T-helper 9 cell (primary cell): ENCODE measurements at regions not wholly inside any gene's neighbourhood (a gene's known extent, or its start where the extent isn't known, plus 50 kb on each side); places are given as distances from the start of the nearest gene placed in this dataset.
A peak's percentile ranks its signal among the peaks of the same experiment; 100 is the strongest.

Source experiments
- DNase-seq: peaks from one replicate; pipeline ENCODE4 v3.0.0-alpha.2; 2020

- no peak for DNase-seq
These were observed 122.8 kb downstream of the MTX3 start for GRCh38 chr5:79868163-79868670.

DNA sequence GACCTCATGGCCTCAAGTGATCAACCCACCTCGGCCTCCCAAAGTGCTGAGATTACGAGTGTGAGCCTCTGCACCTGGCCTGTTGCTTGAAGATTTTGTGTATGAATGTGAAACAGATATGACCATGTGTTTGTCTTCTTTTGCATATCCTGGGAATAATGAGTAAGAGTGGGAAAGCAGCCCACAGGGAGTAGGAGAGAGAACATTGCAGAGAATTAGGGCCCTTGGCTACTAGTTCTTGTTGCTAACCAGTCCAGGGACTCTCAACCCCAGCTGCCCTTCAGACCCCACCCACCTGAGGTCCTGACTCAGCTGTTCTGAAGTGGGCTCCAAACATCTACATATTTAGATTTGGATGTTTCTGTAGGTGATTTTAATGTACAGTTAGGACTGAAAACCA lies 125.5 kb downstream of the MTX3 start:
- no peak for DNase-seq

DNA sequence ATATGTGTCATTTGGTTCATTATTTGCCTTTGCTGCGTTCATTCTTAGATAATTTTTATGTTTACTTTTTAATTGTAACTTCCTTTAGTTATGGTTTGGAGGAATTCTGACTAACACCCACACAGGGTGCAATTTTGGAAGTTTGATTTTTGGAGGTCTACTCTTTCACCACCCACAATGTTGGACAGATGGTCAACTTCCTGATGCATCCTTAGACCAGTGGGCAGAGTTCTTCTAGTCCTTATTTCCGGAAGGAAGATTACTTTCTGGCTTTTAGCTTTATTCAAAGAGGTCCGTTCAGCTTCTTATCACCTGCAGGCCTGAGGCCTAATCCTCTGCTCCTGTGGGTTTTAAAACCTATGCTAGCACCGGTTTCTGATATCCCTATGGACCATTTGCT lies 126.7 kb downstream of the MTX3 start:
- no peak for DNase-seq

DNA sequence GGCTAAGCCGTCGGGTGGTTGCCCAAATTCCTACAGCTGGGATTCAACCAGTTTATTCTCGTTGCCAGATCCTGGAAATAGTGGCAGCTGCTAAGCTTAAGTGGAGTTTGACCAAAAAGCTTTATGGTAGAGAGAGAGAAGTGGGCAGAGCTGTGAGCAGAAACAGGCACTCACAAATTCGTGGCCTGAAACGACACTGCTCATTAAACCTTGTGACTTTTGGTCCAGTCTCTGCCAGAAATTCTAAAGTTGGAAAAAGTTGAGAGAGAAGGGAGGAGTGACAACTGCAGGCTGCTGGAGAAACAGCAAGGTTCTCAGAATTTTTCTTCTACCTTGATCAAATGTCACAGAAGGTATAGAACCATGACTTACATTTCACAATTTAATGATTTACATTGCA lies 131.5 kb downstream of the MTX3 start:
- DNase-seq: no peak

DNA sequence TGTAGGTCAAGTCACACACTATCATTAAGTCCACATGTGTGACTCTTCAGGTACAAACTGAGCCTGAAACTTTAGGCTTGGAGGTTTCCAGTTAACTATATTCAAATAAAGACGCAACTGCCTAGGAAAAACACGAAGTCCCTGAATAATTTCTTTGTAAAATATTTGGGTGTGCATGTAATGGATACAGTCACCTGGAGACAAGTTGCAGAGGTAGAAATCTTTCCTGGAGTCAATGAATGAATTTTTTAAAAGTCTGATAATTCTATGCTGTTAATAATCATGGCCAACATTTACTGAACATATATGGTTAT lies 132.7 kb downstream of the MTX3 start:
- no peak for DNase-seq

GRCh38 chr5:79857714-79858409 lies 133.2 kb downstream of the MTX3 start:
- peak; percentile 79 for DNase-seq

GRCh38 chr5:79856456-79857055 lies 134.5 kb downstream of the MTX3 start:
- DNase-seq: no peak

GRCh38 chr5:79853676-79854418 lies 137.2 kb downstream of the MTX3 start:
- no peak for DNase-seq

GRCh38 chr5:79853028-79853427 lies 138.0 kb downstream of the MTX3 start:
- DNase-seq: no peak

GRCh38 chr5:79851391-79851863 lies 139.6 kb downstream of the MTX3 start:
- DNase-seq: no peak

DNA sequence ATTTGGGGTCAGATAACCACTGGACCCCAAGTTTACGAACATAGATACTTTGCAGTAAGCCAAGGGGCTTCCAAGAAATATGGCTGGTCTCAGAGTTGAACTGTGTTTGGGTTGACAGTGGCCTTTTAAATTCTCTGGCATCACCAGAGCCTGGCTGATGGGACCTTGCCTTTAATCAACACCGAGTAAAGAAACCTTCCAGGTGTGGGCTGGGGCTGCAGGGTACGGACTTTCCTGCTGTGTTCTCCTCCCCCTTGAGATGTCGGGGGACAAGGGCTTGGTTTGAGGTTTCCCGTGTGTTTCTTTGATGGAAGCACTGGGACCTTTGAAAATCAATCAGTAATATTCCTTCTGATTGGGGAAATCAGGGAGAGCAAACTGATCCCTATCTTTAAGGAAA lies 140.1 kb downstream of the MTX3 start:
- DNase-seq: no peak

GRCh38 chr5:79850316-79850822 lies 140.7 kb downstream of the MTX3 start:
- DNase-seq: no peak

GRCh38 chr5:79849486-79850315 lies 141.4 kb downstream of the MTX3 start:
- DNase-seq: no peak
